ENCODE measurements at regions not wholly inside any gene's neighbourhood (a gene's known extent, or its start where the extent isn't known, plus 50 kb on each side); places are given as distances from the start of the nearest gene placed in this dataset.
A peak's percentile ranks its signal among the peaks of the same experiment; 100 is the strongest.

DNA sequence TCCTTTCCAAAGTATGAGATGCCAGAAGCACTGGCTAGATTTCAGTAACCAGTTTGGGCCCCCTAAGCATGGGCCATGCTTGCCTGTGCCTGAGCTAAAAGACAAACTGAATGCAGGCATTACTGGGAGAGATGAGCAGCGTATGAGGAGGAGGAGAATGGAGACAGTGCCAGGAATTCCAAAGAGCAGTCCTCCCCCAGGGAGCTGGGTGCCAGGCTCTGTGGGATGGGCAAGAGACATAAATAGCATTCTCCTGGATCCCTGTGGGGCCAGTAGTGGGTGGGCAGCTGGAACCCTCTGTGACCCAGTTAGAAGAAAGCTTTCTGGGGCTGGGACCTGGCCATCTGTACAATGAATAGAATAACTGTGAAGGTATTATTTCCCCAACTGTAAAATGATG is 235.6 kb downstream of the KCNA4 start:
- DNase-seq: no peak

DNA sequence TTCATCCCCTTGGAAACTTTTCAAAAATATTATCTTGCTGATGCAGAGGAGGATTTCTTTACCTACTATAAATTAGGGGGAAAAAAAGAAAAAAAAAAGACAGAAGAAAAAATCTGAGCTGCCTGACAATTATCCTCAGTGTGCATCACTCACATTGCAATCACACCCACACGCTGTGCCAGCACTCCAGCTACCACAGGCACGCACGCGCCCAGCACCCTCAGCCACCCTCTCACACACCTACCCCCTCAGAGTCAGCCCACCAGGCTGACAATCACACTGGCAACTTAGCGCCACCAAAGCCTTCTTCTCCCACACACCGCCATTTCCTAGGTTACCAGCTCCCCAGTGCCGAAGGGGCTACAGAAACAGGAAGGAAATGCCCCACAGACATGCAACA is 236.1 kb downstream of the KCNA4 start:
- no peak for DNase-seq

DNA sequence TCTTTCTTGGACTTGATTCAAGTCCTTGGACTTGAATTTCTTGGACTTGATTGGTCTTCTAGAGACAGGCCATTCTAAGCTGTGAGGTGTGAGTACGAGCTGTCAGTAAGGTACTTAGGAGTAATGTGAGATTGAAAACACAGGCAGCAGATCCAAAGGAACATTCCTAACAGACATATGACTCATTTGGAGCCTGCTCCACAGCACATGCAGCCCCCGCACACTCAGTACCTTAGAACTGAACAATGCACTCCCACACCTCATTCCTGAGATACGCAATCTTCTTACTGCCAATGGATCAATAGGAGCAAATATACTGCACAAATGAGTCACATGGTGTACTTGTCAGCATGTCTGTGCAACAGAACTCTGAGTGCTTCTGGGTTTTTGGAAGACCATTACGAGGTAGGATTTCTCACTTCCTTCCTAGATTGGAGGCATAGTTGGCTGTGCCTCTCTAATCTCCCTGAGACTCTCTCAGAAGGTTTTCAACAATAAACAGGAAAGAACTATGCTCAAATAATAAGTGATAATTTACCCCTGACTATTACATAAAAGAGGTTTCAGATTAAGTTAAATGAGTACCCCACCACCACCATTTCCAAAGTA is 243.1 kb downstream of the KCNA4 start:
- DNase-seq: no peak

DNA sequence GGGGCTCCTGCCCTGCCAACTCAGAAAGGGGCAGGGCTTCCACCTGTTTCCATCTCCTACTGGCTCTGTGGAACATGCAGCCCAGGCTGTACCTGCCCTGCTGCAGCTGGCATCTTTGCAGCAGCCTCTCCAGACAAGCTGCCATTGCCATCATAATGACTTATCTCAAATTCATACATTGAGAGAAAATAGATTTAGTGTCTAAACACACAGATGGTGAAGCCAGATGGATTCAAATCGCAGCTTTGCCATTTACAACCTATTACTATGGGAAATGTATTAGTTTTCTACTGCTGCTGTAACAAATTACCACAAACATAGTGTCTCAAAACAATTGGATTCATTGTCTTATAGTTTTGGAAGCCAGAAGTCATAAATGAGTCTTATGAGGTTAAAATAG is 260.0 kb downstream of the KCNA4 start:
- DNase-seq: no peak

DNA sequence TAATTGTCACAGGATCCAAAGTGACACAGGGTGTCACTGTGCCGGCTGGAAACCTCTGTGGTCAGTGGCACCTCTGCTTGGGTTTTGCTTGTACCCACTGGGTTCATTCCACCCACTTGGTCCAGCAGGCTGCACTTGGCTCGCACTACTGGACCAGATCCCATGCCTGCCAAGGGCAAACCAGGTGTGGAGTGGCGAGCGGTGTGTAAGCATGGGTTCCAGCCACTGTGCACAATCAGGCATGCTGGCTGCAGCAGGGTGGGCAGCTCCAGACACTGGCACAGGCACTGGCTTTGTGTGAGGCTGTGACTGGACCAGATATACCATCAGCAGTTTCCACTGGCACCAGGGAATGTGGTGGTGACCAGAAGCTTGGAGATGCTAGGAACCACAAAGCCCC is 261.4 kb downstream of the KCNA4 start:
- DNase-seq: no peak

DNA sequence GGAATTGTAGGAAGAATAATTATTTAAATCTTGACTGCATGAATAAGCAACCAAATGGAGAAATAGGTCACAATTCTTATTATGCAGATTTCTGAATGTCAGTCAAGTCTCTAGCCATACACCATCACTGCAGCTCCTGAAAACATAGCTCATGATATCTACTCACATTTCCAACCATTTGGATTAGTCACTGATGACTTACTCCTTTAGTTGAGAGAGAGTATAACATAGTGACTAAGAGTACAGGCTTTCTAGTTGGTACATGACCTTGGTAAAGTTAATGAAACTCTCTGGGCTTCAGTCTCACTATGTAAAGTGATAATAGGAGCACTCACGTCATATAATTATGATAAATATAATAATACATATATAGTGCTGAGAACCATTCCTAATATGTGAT is 265.2 kb downstream of the KCNA4 start:
- DNase-seq: no peak

DNA sequence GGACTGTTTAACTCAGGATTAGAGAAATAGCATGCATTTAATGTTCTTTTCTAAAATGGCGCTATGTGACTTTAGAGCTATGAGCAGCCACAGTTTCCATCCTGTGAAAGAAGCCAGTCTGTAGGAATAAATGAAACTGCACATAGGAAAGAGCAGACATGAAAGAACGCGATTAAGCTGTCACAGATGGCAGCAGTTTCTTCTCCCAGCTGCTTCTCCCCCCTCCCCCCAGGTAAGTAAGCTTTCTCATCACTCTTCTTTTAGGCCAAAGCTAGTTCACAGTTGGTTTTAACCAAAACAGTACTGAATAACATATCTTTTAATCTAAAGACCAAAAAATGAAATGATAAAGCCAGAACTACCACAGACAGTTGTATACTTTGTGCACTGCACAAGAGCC is 266.4 kb downstream of the KCNA4 start:
- no peak for DNase-seq

DNA sequence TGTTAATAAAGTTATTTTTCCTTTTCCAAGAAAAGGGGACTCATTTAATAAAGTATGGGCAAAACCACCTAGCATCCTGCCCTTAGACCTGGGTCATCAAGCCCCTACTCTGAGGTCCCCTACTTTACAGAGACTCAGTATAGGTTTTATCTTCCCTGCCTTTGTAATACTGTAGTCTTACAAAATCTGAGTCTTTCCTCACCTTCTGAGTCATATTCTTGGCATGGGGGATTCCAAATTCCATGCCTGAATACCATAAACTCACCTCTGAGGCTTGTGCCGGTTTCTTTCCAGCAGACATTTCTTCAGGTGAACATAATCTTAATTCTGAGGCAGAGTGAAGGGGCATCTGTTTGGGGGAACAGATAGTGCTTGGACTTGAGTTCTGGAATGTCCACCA is 282.5 kb downstream of the KCNA4 start:
- DNase-seq: no peak

DNA sequence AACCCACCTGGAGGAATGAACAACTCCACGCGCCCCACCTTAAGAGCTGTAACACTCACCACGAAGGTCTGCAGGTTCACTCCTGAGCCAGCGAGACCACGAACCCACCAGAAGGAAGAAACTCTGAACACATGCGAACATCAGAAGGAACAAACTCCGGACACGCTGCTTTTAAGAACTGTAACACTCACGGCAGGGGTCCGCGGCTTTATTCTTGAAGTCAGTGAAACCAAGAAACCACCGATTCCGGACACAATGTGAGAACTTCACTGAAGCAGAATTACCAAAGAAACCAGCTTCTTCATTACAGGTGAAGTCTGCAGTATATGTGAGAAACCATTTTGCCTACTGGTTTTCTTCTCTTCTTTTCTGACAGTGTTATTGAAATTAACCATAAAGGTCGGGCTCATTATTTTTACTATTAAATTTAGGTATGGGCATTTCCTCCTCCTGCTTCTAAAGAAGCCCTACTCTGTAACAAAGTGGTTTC is 303.0 kb downstream of the KCNA4 start:
- DNase-seq: no peak

DNA sequence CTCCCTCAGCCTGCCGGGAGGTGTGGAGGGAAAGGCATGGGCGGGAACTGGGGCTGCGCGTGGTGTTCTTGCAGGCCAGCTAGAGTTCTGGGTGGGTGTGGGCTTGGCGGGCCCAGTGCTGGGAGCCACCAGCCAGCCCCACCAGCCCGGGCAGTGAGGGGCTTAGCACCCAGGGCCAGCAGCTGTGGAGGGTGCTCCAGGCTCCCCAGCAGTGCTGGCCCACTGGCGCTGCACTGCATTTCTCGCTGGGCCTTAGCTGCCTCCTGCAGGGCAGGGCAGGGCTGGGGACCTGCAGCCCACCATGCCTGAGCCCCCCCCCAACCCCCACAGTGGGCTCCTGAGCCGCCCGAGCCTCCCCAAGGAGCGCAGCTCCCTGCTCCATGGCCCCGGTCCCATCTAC is 304.2 kb downstream of the KCNA4 start:
- DNase-seq: no peak

DNA sequence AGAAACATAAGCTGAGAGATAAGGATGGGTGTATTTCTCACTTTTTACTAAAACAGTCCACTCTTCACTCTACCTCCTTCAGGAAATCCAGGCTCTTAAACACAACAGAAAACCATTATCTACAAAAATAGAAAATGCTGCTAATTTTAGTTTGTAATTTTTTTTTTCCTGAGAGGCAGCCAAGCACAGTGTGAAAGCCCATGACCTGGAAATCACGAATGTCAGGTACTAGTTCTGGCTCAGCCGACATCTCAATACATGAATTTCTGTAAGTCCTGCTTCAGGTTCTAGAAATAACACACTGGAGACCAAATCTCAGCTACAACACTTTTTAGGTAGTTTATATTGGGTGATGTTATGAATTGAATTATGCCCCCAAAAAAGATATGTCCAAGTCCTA is 308.9 kb downstream of the KCNA4 start:
- DNase-seq: no peak

DNA sequence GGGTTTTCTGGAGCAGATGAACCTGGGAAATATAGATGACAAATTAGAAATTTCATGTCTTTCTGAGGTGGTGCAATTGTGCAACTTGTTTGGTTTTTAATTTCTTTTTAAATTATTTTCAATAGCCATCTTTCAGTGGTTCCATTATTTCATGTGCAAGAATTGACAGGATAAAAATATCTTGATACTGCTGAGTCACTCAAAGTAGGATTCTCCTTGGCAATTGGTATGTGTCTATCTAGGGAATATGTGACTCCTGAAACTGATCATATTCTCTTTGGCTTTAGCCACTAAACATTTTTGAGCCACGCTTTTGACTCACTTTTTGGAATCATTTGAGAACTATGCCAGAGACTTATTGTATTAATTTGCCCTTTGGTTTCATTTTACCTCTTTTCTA is 331.5 kb downstream of the KCNA4 start:
- DNase-seq: no peak

DNA sequence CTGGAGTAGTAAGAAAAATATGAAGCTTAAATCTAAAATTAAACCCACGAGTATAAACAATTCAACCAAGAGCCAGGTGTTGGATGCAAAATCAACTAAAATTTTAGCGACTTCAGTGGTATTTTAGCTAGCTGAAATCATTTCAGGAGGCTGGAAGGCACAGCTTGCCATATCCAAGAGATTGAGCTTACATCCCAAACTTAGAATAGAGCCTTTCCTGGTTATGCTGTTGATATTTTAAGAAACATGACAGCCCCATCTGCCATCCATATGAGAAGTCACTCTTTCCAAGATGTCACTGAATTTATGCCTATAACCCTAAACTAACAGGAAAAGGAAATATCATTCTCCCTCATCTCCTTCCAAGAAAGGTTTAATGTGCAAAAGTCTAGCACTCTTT is 334.0 kb downstream of the KCNA4 start:
- DNase-seq: no peak

DNA sequence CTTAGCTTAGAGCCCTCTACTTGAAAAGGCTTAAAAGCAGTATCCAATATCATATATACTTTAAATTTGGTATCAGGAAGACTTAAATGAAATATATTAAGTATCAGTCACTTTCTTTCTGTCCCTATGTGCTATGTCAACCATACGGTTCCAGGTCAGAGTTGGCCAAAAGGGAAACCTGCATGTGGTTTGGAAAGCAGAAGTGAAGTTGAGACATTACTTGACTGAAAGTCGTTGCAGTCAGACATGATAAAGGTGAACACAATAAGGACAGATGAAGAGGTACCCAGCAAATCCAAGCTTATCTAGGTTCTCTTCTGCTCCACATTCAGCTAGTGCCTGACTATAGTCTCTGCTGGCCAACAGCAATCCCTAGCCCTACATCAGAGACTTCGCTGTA is 336.8 kb downstream of the KCNA4 start:
- DNase-seq: no peak

DNA sequence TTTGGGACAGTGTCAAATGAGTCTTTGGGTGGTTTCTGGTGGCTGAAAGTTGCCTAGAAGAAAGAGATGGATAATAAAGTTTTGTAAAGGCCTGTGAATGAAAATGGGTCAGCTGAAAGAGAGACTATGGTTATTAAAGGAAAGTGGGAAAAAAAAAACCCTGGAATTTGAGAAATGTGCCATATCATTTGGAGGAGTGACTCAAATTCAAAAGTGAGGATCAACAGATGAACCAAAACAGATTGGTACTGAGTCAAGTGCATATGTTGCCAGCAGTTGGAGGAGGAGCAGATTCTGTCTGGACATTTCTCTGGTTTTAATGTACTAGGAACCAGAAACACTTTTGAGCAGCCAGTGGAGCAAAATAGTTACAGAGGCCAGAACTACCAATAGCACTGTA is 339.8 kb downstream of the KCNA4 start:
- no peak for DNase-seq

DNA sequence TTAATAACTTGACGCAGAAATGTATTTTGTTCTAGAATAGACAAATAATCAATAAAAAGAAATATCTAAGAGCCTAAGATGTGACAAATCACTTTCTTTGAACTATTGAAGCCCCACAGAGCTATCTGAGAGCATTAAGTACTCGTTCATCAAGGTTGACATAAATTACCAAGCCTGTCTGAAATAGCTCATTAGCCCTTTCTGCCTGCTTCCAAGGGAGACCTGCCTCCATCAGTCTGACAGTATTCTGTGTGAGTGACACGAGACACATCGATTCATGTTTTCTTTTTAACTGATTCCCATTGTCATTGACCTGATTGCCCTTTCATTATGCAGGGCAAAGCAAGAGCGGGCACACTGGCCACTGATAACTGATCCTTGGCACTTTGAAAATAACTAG is 347.5 kb downstream of the KCNA4 start:
- DNase-seq: no peak

DNA sequence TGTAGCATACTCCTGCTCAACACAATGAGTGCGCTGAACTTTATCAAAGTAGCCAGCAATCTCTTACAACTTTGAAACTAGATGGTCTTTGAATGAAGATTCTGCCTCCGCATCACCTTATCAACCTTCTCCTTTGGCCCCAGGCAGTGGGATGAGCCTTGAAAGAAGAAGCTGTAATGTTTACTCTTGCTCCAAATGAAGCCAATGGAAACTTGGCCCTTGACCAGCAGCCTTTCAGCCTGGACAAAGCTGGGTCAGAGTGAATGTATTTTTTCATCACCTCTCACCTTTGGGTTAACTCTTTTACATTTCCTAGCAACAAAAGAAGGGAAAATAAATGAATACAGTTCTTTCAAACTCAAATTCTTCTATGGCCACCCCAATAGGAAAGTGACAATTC is 359.1 kb downstream of the KCNA4 start:
- DNase-seq: no peak

DNA sequence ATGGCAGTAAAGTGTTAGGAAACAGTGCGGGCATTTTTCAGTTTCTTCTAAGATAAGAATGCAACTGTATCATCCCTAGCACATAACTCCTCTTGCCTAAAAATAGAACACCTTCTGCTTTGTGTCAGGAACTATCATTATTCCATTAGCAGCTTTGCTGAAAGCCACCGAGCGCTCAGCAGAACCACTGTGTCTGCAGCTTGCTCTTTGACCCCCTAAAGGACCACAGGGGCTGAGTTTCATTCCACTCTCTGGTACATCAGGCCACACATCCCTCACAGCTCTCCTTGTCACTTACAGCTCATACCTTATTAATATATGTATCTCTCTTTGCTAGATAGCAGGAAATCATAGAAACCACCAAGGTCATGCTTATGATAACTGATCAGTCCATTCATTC is 360.2 kb downstream of the KCNA4 start:
- DNase-seq: no peak

DNA sequence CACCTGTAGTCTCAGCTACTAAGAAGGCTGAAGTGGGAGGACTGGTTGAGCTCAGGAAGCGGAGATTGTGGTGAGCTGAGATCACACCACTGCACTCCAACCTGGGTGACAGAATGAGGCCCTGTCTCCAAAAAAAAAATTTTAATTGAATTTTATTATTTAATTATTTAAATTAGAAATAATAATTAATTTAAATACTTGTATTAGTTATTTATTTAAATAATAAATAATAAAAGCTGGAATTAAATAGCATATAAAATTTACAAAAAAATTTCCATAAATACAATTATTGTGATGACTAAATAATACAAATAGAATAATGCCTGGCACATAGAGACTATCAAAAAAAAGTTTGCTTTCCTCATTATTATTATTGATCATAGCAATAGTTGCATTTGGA is 371.5 kb downstream of the KCNA4 start:
- no peak for DNase-seq

DNA sequence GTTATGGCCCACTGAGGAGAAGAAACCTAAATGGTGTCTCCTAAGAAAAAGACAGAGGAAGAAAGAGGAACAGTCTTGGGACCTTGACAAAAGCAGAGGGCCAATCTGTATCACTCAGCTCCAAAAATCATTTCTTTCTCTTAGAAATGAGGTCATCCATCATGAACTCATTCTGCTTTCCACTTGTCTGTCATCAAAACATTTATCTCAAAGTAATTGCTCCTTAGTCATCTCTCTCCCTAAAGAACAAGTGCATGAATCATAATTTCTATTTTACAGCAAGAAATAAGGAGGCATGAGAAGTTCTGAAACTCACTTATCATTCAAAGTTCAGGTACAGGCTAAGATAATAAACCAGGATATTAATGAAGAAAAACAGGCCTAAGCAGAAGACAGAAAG is 375.6 kb downstream of the KCNA4 start:
- DNase-seq: no peak

DNA sequence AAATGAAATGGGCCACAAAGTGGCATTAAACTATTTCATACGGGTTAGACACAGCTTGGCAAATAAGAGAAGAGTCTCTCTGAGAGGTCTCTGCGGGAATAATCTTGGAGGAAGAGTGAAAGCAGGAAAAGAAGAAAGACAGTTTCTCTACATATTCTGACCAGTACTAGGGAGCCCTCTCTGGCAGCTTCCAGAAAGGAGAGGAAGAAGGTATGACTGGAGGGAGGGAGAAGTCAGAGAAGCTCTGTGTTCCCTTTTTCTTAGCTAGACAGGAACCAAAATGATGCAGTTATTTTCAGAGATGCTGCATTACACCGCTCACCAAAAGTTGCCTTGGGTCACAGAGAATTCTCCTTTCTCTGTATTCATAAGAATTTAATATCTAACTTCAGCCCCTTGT is 382.1 kb downstream of the KCNA4 start:
- peak in 1 of 4 experiments; percentile 1 for DNase-seq

DNA sequence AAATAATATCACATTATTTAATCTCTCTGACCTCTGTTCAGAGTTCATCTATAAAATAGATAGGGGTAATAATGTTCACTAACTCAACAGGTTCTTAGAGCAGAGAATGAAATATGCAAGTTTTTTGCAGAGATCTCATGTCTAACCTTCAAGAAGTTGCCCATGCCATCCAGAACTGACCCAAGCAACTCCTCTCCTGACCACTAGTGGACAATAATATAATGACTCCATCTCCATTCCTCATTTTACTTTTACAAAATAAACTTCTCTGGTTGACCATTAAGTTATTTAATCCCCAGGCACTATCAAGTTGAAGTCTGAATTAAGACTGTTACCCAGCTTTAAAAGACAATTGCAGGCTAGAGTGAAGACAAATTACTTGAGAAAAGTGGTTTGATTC is 382.6 kb downstream of the KCNA4 start:
- DNase-seq: peak in 3 of 4 experiments; percentile 2 to 3 (median 3)

DNA sequence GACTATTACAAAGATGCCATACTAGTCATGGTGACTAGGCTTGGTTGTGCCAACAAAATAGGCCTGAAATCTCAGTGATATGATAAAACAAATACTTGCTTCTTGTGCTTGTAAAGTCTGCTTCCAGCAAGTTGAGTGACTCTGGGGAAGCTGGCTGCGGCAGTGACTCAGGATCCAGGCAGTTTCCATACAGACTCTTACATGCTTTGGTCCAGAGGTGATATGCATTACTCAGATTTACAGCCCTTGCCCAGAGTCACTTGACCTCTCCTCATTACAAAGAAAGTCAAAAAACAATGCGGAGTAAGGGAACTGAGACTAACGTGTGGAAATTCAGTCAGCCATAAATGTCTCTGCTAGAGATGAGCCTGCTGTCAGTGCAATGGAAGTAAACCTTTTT is 387.5 kb downstream of the KCNA4 start:
- DNase-seq: no peak

DNA sequence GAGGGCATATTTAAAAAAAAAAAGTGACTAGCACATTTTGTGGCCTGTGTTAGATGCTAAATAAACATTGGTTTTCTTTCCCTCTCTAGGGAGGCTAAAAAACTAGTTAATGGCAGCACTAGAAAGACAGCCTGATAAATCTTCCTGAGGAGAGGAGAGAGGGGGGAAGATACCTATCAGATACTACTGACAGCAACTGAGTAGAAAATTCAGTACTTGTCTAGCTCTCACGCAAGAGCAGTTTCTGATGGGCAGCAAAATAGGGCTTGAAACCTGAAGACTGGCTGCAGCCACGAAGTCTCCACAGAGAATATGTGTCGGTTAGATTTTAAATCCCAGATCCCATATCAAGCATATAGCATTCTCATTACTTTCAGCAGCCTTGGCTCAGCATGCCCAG is 388.2 kb downstream of the KCNA4 start:
- DNase-seq: no peak

DNA sequence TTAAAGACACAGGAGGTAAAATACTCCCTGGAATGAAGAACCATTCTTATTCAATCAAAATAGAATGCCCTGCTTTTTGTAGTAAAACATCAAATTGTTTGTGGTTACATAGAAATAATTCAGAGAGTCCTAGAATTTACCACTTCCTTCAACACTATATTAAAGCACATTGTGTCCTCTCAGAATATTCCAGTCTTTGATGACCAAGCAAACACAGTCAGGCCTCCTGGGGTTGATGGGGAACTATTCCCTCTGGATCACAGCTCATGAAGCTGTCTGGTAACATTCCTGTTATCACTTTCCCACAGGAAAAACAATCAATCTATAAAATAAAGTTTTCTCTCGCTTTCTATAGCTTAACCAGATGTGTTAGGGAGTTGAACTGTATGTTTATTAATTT is 389.3 kb downstream of the KCNA4 start:
- DNase-seq: no peak
